GM23338 (cell line): ENCODE measurements at regions not wholly inside any gene's neighbourhood (a gene's known extent, or its start where the extent isn't known, plus 50 kb on each side); places are given as distances from the start of the nearest gene placed in this dataset.

Experiments
- EZH2 ChIP-seq: fragments of 200-600 bp; sonication (generic); IDR thresholded peaks from one replicate; pipeline ENCODE4 v1.8.0; 2017; ENCODE audit warnings: antibody characterized with exemption, mild to moderate bottlenecking, low read depth; ENCODE audit not compliant: unreplicated experiment
- JUNB ChIP-seq: IDR thresholded peaks from one replicate; pipeline ENCODE4 v1.6.1; 2016; ENCODE audit warnings: antibody characterized with exemption; ENCODE audit not compliant: unreplicated experiment
- POLR2AphosphoS5 ChIP-seq: IDR thresholded peaks from 2 replicates; pipeline ENCODE4 v1.6.1; 2016; ENCODE audit warnings: antibody characterized with exemption, low read depth
- ZNF114 ChIP-seq: fragments of 250-450 bp; sonication (Bioruptor Pico); IDR thresholded peaks from 2 replicates; pipeline ENCODE4 v1.5.0; 2020; ENCODE audit warnings: mild to moderate bottlenecking, moderate library complexity
- TF ChIP-seq, protein P1 (sequence below), 2 experiments: fragments of 200-600 bp in 1 of 2; sonication (generic) in 1 of 2; conservative IDR thresholded peaks; 2 replicates each; pipeline versions ENCODE4 v1.5.1 to v1.6.1; 2016 to 2017; ENCODE audit warnings: antibody characterized with exemption in 2 of 2, low read depth in 2 of 2, mild to moderate bottlenecking in 2 of 2, moderate library complexity in 1 of 2
- TF ChIP-seq, protein P2 (sequence below): IDR thresholded peaks from one replicate; pipeline ENCODE4 v1.6.1; 2018; ENCODE audit warnings: antibody characterized with exemption; ENCODE audit not compliant: unreplicated experiment

DNA sequence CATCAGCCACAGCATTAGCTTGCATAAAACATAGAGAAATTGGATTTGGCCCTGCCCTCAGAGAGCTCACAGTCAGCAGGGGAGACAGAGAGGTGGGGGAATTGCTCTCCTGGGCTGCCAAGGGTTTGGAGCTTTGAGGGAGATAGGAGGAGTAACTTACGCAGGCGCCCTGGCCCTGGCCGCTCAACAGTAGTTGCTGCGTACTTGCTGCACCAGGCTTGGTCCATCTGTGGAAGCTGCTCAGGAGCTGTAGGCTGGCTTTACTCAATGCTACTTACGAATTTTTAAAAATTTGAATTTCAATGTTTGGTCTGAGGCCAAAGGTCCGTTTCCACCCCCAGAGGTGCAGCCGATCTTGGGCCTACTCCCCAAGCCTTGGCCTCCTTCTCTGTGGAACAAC lies 83.3 kb downstream of the CPZ start:
- TF ChIP-seq EZH2 (no peak), POLR2AphosphoS5 (no peak), ZNF114 (CRISPR knock-in tag) (no peak), JUNB (no peak)
- TF ChIP-seq, protein P1, sequence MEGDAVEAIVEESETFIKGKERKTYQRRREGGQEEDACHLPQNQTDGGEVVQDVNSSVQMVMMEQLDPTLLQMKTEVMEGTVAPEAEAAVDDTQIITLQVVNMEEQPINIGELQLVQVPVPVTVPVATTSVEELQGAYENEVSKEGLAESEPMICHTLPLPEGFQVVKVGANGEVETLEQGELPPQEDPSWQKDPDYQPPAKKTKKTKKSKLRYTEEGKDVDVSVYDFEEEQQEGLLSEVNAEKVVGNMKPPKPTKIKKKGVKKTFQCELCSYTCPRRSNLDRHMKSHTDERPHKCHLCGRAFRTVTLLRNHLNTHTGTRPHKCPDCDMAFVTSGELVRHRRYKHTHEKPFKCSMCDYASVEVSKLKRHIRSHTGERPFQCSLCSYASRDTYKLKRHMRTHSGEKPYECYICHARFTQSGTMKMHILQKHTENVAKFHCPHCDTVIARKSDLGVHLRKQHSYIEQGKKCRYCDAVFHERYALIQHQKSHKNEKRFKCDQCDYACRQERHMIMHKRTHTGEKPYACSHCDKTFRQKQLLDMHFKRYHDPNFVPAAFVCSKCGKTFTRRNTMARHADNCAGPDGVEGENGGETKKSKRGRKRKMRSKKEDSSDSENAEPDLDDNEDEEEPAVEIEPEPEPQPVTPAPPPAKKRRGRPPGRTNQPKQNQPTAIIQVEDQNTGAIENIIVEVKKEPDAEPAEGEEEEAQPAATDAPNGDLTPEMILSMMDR (conservative IDR thresholded peaks at IDR 0.05; ENCODE audit: low read depth in 2 of 2), result no peak
- TF ChIP-seq, protein P2, sequence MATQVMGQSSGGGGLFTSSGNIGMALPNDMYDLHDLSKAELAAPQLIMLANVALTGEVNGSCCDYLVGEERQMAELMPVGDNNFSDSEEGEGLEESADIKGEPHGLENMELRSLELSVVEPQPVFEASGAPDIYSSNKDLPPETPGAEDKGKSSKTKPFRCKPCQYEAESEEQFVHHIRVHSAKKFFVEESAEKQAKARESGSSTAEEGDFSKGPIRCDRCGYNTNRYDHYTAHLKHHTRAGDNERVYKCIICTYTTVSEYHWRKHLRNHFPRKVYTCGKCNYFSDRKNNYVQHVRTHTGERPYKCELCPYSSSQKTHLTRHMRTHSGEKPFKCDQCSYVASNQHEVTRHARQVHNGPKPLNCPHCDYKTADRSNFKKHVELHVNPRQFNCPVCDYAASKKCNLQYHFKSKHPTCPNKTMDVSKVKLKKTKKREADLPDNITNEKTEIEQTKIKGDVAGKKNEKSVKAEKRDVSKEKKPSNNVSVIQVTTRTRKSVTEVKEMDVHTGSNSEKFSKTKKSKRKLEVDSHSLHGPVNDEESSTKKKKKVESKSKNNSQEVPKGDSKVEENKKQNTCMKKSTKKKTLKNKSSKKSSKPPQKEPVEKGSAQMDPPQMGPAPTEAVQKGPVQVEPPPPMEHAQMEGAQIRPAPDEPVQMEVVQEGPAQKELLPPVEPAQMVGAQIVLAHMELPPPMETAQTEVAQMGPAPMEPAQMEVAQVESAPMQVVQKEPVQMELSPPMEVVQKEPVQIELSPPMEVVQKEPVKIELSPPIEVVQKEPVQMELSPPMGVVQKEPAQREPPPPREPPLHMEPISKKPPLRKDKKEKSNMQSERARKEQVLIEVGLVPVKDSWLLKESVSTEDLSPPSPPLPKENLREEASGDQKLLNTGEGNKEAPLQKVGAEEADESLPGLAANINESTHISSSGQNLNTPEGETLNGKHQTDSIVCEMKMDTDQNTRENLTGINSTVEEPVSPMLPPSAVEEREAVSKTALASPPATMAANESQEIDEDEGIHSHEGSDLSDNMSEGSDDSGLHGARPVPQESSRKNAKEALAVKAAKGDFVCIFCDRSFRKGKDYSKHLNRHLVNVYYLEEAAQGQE, result no peak
